GM19438 (cell line): ENCODE measurements at regions not wholly inside any gene's neighbourhood (a gene's known extent, or its start where the extent isn't known, plus 50 kb on each side); places are given as distances from the start of the nearest gene placed in this dataset.

Source experiments
- ATAC-seq: cut with Tn5 transposase; IDR thresholded peaks from one replicate; pipeline ENCODE4 v1.9.1; 2021; ENCODE audit warnings: low read depth; ENCODE audit not compliant: unreplicated experiment

DNA sequence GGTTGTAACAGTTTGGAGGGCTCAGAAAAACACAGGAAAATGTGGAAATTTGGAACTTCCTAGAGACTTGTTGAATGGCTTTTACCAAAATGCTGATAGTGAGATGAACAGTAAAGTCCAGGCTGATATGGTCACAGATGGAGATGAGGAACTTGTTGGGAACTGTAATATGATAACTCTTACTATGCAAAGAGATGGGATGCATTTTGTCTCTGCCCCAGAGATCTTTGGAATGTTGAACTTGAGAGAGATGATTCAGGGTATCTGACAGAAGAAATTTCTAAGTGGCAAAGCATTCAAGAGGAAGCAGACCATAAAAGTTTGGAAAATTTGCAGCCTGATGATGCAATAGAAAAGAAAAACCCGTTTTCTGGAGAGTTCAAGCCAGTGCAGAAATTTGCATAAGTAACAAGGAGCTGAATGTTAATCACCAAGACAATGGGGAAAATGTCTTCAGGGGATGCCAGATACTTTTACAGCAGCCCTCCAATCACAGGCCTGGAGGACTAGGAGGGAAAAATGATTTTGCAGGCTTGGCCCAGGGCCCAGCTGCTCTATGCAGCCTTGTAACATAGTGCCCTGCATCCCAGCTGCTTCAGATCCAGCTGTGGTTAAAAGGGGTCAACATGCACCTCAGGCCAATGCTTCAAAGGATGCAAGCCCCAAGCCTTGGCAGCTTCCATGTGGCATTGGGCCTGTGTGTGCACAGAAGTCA, 572.7 kb upstream of the ATP2B1 start:
- ATAC-seq: no peak

DNA sequence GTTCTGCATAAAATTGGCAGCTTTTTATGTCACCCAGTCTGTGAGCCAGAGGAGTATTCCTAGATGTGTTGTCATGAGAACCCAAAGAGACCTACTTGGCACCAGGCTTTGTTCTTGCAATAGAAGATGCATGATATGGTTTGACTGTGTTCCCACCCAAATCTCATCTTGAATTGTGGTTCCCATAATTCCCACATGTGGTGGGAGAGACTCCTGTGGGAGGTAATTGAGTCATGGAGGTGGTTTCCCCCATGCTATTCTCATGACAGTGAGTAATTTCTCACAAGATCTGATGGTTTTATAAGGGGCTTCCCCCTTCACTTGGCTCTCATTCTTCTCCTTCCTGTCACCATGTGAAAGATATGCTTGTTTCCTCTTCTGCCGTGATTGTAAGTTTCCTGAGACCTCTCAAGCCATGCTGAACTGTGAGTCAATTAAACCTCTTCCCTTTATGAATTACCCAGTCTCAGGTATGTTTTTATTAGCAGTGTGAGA, 572.0 kb upstream of the ATP2B1 start:
- ATAC-seq: peak; percentile 79

DNA sequence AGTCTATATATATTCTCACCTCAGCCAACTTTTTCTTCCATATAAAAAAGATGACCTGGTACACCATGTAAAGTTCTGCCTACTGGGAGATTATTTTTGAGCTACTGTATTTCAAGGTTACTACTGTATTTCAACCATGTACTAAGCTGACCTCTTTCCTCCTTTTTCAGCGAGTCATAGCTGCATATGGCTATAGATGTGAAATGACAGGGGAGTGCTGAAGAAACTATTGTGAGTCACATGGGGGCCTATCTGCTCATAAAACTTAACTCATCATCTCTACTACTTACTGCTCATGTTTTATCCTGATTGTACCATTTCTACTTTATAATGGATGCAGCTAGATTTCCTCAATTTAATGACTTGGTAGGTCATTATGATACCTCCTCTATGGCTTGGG, 571.4 kb upstream of the ATP2B1 start:
- no peak for ATAC-seq

DNA sequence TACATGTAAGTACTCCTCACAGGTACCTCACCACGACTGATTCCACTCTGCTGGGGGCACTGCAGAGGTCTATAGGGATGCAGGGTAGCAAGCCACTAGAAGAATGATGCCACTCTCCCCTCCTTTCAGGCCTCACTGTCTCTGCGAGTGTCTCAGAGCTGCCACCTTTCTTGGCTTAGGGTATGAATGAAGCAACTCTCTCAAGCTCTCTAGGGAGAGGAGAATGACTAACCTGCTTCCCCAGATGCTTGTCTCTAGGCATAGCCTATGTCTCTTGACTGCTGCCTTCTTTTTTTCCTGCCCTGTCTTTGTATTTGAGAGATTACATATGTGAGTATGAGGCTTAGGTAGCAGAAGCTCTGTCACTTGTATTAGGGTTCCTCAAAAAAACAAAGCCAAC, 566.5 kb upstream of the ATP2B1 start:
- no peak for ATAC-seq

DNA sequence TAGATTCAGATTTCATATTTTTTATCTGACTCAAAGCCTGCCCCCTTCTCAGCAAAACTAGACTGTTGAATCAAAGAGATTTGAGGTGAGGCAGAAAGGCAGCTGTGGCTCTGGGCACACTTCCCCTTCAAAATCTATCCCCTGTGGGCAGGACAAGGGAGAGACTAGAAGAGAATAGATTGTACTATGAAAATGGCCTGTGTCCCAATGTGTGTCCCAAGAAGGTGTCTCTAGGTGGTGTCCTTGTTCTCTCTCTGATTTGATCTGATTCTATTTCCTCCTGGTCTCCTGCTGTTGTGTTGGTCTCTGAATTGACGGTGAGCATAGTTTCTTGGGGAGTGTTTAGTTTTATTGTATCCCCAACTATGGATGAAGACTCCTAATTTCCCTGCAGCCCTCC, 565.8 kb upstream of the ATP2B1 start:
- ATAC-seq: no peak

DNA sequence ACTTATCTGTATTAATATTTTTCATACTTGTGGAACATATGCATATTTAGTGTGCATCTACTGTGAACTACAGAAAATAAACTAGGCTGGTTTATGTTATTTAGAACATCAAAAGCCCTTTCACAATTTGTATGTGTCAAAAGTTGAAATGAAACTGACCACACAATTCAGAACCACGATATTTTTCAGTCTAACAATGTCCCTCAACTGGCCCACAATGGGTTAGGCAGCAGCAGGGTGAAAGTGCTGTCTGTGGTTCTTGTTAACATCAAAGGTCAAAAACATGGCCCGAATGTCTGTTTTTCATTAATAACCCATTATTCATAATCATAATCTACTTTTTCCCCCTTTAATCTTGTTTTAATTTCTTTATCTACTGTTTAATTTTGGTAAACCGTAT, 559.9 kb upstream of the ATP2B1 start:
- ATAC-seq: no peak

DNA sequence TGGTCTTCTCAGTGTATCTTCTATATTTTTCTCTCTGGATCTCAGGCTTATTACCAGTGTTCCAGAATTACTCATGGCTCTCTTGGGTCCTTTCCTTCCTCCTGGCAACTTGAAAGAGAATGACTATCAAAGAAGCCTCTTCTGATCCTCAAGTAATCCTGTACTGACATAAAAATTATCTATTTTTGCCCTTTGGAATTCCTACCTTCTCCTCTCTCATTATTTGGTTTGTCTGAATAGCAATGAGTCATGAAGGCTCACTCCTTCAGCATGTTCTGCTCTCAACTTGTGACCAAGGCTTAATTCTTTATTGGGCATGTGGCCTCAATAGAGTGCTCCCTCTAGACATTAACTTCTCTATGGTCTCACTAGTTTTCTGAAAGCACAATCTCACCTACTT, 553.6 kb upstream of the ATP2B1 start:
- no peak for ATAC-seq

DNA sequence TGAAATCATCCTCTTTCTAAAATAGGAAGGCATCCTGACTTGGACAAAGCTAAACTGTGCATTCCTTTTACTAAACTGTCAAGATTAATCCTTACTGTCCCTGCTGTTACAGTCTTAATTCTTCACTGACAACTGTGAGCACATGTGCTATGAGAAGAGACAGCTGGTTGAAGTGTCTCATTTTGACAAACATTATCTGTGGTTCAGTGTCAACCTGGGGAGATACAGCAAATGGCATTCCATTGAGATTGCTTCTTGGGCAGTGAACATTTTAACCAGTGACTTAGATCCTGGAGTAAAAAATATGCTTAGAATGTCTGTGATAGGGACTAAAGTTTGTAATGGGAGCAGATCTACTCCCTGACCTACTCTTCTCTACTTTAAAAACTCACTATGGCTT, 552.6 kb upstream of the ATP2B1 start:
- no peak for ATAC-seq

DNA sequence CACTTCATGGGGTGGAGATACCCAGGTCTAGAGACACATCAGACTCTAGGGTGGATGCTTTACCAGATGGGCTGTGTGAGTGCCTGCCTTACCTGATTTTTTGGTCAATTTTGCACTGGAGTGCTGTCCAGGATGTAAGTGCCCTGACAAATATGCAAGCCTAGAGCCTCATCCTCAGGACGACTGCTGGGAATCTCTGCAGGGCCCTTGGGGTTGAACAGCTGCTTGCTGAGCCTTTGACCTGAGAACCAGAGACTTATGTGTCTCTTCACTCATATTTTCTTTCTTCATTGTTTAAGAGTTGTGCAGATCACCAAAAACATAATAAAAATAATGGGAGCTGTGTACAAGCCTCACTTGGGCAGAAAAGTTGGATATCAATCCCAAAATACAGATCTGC, 551.5 kb upstream of the ATP2B1 start:
- no peak for ATAC-seq

DNA sequence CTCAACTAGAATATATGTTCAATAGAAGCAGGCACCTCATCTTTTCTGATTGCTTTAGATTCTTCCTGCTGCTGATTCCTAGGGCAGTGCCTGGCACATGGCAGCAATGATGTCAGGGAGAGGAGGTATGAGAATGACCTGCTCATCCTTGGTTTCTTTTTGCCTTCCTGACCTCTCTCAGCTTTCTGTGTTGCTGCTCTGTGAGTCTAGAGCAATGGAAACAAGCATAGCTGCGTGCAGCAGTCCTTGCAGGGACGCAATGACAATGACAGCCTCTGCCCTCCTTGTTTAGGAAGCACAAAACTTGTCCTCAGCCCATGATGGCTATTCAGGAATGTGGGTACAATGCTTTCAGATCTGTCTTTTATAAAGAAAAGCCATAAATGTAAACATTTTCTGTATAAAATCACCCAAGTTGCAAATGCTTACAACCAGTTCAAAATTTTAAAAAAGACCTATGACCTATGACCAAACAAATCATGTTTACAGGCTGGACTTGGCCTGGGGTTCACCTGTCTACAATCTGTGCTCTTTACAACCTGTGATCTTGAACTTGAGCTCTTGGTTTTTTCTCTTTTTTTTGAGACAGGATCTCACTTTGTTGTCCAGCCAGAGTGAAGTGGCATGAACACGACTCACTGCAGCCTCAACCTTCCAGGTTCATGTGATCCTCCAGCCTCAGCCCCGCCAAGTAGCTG, 549.4 kb upstream of the ATP2B1 start:
- ATAC-seq: no peak

DNA sequence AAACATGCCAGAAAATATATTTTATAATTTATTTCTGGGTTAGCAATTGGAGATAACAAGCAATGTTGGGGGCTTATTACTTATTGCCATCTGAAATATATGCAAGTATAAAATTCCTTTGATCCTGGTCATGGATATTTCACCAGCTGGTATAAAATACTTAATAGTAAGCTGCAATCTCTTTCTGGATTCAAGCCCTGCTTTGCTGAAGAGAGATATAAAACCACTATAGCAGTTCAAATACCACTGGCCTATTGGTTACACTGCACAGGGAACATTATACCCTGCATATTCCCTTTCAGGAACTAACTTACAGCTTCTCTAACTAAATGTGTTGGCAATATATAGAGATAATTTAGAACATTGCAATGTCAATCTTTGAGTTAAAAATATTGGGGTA, 546.2 kb upstream of the ATP2B1 start:
- ATAC-seq: no peak

DNA sequence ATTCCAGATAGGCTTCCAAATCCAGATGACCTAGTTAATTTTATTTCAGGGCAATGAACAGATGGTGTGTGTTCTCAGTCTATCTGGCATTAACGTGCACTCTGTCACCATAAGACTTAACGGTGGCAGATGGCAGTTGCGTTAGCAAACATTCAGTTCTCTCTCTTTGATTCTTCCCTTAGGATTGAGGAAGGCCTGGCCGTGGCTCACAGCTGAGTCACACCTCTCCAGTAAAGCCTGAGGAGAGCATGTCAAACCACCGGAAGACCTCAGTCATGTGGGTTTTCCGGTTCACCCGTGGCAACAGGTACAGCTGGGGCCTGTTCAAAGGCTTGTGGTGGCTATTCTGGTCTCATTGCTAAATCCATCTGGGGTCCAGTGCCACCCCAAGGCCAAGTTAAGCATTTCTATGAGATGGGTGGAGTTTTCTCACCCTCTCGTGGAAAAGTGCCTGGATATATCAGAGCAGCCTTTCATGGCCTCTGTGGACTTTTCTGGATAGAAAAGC, 545.1 kb upstream of the ATP2B1 start:
- peak; percentile 100 for ATAC-seq

DNA sequence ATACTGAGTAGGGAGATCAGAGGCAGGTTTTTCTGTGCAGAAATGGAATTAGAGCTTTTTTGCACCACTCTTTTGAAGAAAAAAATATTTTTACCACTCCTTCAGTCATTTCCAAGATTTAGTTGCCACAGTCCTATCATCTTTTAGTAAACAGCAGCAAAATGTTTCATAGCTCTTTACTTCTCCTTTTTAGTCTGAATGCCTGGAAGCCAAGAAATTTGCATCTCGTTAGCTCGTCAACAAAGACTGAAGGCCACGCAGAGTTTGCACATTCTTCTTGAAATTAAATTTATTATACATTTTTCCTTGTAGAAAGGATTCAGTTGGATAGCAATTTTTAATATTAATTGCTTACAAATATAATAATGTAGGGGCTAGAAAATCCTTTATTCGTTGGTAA, 544.5 kb upstream of the ATP2B1 start:
- ATAC-seq: no peak

DNA sequence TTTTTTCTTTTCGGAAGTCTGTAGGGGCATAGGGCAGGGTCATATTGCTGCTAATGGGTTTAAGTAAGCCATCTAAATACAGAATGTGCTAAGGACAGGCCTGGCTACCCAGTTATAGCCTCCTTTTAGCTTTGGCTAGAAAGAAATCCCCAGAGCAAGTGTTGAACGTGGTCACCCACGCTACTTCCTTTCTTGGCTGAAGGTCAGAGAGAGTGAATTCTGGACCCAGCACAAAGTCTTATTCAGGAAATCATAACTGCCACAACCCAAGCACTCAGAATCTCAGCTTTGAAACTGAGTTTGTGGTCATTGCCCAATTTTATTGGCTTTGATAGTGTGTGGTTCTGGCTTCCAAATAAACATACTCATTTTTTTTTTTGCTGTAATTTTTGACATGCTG, 542.1 kb upstream of the ATP2B1 start:
- no peak for ATAC-seq

DNA sequence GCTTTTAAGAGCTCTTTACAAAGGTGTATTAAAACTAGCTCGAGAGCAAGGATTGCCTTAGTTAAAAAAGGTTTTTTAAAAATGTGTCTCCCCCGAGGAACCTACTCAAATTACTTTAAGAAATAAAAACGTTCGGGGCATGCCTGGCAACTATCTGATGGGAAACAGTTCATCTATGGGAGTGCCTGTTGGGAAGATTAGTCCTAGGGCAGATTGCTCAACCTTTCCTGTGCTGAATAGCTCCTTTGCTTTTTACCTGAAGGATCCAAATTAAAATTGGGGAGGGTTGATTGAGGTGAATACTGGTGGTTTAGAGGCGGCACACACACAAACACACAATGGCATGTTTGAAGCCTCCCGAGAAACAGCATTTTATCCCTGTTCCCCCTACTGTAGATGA, 541.4 kb upstream of the ATP2B1 start:
- ATAC-seq: no peak

DNA sequence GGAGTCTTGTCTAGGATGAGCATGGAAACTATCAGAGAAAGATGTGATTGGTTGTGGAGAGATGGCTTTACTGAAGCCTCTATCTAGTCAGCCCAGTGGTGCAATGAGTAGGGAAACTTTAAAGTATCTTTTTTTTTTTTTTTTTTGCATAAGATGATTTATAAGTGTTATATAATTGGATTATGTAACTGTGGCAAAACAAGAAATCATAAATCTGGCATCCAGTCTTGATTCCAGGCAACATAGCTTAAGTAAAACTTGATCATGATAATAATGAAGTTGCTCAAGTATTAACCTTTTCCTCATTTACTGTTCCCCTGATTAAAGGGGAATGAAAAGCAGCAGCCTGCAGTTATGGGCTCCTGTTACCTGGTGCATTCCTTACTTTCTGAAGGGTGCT, 538.0 kb upstream of the ATP2B1 start:
- no peak for ATAC-seq

DNA sequence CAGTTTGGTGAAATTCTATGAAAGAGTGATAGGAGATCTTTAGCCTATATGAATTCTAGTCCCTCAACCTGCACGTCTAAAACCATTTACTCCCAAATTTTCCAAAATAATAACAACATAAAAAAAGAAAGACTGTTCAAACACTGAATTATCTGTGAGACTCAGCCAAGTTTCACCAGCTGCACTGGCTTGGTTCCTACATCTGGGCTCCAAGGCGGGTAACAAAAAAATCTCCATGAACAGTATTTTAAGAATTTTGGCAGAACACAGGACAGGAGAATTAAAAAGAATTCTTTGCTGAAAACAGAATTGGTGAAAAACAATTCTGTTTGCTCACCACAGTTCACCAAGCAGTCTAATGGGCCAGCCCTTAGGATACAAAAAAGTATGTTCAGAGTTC, 536.8 kb upstream of the ATP2B1 start:
- no peak for ATAC-seq

DNA sequence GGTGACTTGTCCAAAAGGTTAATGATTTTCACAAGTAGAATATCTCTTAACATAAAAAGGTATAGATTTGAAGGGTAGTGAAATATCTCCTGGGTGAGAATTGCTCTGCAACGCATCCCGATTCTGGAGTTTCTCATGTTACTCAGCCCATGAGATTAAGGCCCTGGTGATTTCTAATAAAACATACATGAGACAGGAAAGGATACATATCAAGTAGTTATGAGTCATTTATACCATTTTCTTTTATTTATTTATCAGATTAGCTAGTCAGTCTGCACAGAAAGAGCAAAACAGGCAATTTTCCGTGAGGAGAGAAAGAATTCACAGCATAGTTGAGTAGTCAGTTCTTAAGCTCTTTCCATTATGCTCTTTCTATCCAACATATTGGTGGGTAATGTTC, 535.6 kb upstream of the ATP2B1 start:
- ATAC-seq: no peak

DNA sequence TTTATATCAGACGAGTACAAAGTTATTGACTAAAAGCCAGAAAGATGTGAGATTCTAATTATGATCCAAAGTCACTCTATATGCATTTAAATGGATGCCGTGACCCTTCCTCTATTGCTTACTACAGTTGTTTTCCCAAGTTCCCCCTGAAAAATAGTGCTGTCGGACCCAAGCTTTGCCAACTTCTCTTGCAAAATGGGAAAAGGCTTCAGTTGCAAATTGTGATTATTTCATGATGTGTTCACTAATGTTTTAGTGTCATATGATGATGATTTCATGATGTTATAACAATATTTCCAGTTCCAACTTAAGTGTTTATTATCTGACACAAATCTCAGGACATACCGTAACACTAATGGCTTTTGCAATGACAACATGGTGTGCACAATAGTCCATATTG, 534.6 kb upstream of the ATP2B1 start:
- no peak for ATAC-seq

DNA sequence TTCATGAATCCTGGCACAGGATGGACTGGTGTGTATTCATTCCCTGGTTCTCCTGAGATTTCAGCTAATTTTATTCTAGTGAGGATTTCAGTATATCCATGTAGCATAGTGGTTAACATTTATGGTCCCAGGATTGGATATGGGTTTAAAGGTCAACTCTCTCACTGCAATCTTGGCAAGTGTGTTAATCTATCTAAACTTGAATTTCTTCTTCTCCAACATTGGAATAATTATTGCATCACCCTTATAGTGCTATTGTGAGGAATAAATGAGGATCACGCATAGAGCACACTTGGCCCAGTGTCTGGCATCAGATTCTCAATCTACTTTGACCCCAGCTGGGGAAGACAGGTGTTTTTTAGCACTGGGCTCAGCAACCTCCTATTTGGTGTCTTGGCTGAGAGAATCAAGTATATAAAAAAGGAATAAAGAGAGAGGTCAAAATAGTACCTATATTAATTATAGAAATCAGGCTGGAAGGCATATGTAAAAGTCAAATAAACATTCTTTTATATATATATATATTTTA, 531.2 kb upstream of the ATP2B1 start:
- ATAC-seq: no peak

DNA sequence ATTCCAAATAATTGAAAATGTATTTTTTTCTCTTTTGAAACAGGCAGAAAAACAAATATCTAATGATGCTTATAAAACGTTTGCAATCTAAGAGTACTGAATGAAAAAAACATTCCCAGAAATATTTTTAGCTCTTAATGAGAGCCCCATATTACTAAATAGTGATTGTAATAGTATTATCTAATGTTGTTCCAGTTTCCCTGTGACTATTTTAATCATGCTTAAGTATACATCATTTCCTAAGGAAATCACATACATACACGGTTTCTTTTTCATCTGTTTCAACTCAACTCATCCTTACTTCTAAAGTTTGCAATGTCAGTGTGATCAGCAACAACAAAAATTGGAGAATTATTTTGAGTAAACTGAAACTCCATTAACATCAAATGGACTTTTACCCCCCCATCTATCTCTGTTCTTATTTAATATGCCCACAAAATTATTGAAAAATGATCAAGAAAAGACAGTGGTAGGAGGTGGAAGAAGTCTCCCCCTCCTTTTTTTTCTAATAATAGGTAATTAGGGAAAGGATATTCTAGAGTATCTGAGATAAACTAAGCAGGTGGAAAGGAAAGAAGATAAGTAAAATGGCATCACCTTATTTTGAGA, 530.1 kb upstream of the ATP2B1 start:
- ATAC-seq: no peak
